HCT116 (cell line): ENCODE measurements at regions not wholly inside any gene's neighbourhood (a gene's known extent, or its start where the extent isn't known, plus 50 kb on each side); places are given as distances from the start of the nearest gene placed in this dataset.

Source experiments
- CEBPB ChIP-seq: IDR thresholded peaks from 2 replicates; pipeline ENCODE4 v1.6.1; 2012; ENCODE audit warnings: low read depth
- ELF1 ChIP-seq: IDR thresholded peaks from 2 replicates; pipeline ENCODE4 v1.6.1; 2012; ENCODE audit warnings: low read depth, borderline replicate concordance
- EZH2phosphoT487 ChIP-seq: fragments of 200-600 bp; IDR thresholded peaks from 2 replicates; pipeline ENCODE4 v1.6.1; 2018; ENCODE audit warnings: antibody characterized with exemption, borderline replicate concordance
- JUND ChIP-seq: IDR thresholded peaks from 2 replicates; pipeline ENCODE4 v1.6.1; 2012
- MAX ChIP-seq: IDR thresholded peaks from 2 replicates; pipeline ENCODE4 v1.6.1; 2012
- TF ChIP-seq, protein P1 (sequence below), 3 experiments: fragments of 200-600 bp in 1 of 3; sonication (generic) in 1 of 3; IDR thresholded peaks in 2 of 3; conservative IDR thresholded peaks in 1 of 3; 2 replicates each; pipeline ENCODE4 v1.5.1; 2012 to 2017; ENCODE audit warnings: low read depth in 2 of 3, low read length in 2 of 3, antibody characterized with exemption in 1 of 3, borderline replicate concordance in 1 of 3, control low read depth in 1 of 3, mild to moderate bottlenecking in 1 of 3, mixed read lengths in 1 of 3, mixed run types in 1 of 3, moderate library complexity in 1 of 3; ENCODE audit not compliant: insufficient read depth in 1 of 3

GRCh38 chr2:129299338-129299737, 680.1 kb upstream of the RAB6C start:
- TF ChIP-seq, protein P1, sequence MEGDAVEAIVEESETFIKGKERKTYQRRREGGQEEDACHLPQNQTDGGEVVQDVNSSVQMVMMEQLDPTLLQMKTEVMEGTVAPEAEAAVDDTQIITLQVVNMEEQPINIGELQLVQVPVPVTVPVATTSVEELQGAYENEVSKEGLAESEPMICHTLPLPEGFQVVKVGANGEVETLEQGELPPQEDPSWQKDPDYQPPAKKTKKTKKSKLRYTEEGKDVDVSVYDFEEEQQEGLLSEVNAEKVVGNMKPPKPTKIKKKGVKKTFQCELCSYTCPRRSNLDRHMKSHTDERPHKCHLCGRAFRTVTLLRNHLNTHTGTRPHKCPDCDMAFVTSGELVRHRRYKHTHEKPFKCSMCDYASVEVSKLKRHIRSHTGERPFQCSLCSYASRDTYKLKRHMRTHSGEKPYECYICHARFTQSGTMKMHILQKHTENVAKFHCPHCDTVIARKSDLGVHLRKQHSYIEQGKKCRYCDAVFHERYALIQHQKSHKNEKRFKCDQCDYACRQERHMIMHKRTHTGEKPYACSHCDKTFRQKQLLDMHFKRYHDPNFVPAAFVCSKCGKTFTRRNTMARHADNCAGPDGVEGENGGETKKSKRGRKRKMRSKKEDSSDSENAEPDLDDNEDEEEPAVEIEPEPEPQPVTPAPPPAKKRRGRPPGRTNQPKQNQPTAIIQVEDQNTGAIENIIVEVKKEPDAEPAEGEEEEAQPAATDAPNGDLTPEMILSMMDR (IDR thresholded peaks at IDR 0.05 in 2 of 3, conservative IDR thresholded peaks at IDR 0.05 in 1 of 3; ENCODE audit: borderline replicate concordance in 1 of 3, insufficient read depth in 1 of 3, low read depth in 2 of 3, low read length in 2 of 3) = no peak
- TF ChIP-seq ELF1 (no peak), JUND (no peak), CEBPB (no peak), EZH2phosphoT487 (no peak), MAX (no peak)
